OCI-LY3 (cell line): ENCODE measurements at regions not wholly inside any gene's neighbourhood (a gene's known extent, or its start where the extent isn't known, plus 50 kb on each side); places are given as distances from the start of the nearest gene placed in this dataset.

Source experiments
- EZH2phosphoT487 ChIP-seq: fragments of 200-600 bp; shearing (Covaris generic); IDR thresholded peaks from 2 replicates; pipeline ENCODE4 v1.6.1; 2018; ENCODE audit warnings: antibody characterized with exemption, mixed run types, low read depth
- TF ChIP-seq, protein P1 (sequence below): fragments of 200-600, 300-600 bp; sonication (generic); IDR thresholded peaks from 2 replicates; pipeline ENCODE4 v1.5.1; 2014; ENCODE audit warnings: antibody characterized with exemption, low read length, low read depth

GRCh38 chr2:211306929-211307328 is 750.5 kb downstream of the CPS1 start:
- TF ChIP-seq, protein P1, sequence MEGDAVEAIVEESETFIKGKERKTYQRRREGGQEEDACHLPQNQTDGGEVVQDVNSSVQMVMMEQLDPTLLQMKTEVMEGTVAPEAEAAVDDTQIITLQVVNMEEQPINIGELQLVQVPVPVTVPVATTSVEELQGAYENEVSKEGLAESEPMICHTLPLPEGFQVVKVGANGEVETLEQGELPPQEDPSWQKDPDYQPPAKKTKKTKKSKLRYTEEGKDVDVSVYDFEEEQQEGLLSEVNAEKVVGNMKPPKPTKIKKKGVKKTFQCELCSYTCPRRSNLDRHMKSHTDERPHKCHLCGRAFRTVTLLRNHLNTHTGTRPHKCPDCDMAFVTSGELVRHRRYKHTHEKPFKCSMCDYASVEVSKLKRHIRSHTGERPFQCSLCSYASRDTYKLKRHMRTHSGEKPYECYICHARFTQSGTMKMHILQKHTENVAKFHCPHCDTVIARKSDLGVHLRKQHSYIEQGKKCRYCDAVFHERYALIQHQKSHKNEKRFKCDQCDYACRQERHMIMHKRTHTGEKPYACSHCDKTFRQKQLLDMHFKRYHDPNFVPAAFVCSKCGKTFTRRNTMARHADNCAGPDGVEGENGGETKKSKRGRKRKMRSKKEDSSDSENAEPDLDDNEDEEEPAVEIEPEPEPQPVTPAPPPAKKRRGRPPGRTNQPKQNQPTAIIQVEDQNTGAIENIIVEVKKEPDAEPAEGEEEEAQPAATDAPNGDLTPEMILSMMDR: no peak
- TF ChIP-seq EZH2phosphoT487: no peak
